Prostate gland (tissue), 2 donors: ENCODE measurements at regions not wholly inside any gene's neighbourhood (a gene's known extent, or its start where the extent isn't known, plus 50 kb on each side); places are given as distances from the start of the nearest gene placed in this dataset.
A peak's percentile ranks its signal among the peaks of the same experiment; 100 is the strongest.

Experiments used
- DNase-seq: peaks from one replicate; pipeline ENCODE4 v3.0.0-alpha.2; 2019; ENCODE audit warnings: low spot score
- H3K27ac ChIP-seq, 2 donors: fragments of 200-600 bp; sonication (generic); 2 replicates each; pipeline ENCODE4 v1.5.1; 2017 to 2019
- H3K27me3 ChIP-seq: fragments of 200-600 bp; sonication (generic); replicated peaks from 2 replicates; pipeline ENCODE4 v1.5.1; 2019; ENCODE audit not compliant: insufficient read depth
- H3K36me3 ChIP-seq, 2 donors: fragments of 200-600 bp; sonication (generic); 1 replicate in 1 of 2; 2 replicates in 1 of 2; pipeline versions ENCODE4 v1.5.1 to v1.8.1; 2017 to 2019
- H3K4me1 ChIP-seq: fragments of 200-600 bp; sonication (generic); replicated peaks from 2 replicates; pipeline ENCODE4 v1.5.1; 2019
- H3K4me3 ChIP-seq, 2 donors: fragments of 200-600 bp; sonication (generic); 2 replicates each; pipeline ENCODE4 v1.5.1; 2017 to 2019
- H3K9me3 ChIP-seq: fragments of 200-600 bp; sonication (generic); 2 replicates; pipeline ENCODE4 v1.5.1; 2017
- CTCF ChIP-seq, 4 experiments: fragments of 200-600 bp in 2 of 4; fragments of 450-650 bp in 2 of 4; sonication (generic) in 2 of 4; IDR thresholded peaks; 1 replicate in 3 of 4; 2 replicates in 1 of 4; pipeline ENCODE4 v1.5.1; 2016 to 2019; ENCODE audit warnings: antibody characterized with exemption in 4 of 4, mild to moderate bottlenecking in 2 of 4, moderate library complexity in 2 of 4
- POLR2A ChIP-seq: fragments of 450-650 bp; IDR thresholded peaks from one replicate; pipeline ENCODE4 v1.6.1; 2016; ENCODE audit warnings: antibody characterized with exemption, mild to moderate bottlenecking
- POLR2AphosphoS5 ChIP-seq: sonication (generic); formaldehyde crosslinking; IDR thresholded peaks from one replicate; pipeline ENCODE4 v1.6.1; 2017; ENCODE audit warnings: antibody characterized with exemption
- WGBS: methylation state at CpG from one replicate; pipeline ENCODE4 v1.1.5; 2018; 5-methylcytosine and 5-hydroxymethylcytosine counted together
- intact Hi-C: fragments of 100-400 bp; cut with DNase I; formaldehyde crosslinking; loops from one replicate; pipeline ENCODE4 v1.14.2; 2022

- Histone ChIP-seq H3K36me3 (no peaks in the 10 kb centered on the region), H3K27ac (no peak overlapping the region), H3K27me3 (no peaks in the 10 kb centered on the region), H3K4me1 (no peaks in the 10 kb centered on the region), H3K9me3 (no peaks in the 10 kb centered on the region), H3K4me3 (no peak overlapping the region)
- intact Hi-C loops: no loop called here
- no peak for DNase-seq
- TF ChIP-seq POLR2AphosphoS5 (no peak), POLR2A (no peak), CTCF (IDR thresholded peaks at IDR 0.05) (no peak)
- WGBS: 30% methylated on average over 5 of the region's 5 CpGs
Observed at GRCh38 chrX:23548164-23548563, 119.1 kb upstream of the PRDX4 start.

- Histone ChIP-seq H3K36me3 (no peaks in the 10 kb centered on the region), H3K27me3 (no peaks in the 10 kb centered on the region), H3K27ac (no peak overlapping the region), H3K4me3 (no peak overlapping the region), H3K4me1 (no peaks in the 10 kb centered on the region), H3K9me3 (no peaks in the 10 kb centered on the region)
- DNase-seq: no peak
- TF ChIP-seq CTCF (IDR thresholded peaks at IDR 0.05): no peak
- TF ChIP-seq POLR2A: no peak
- TF ChIP-seq POLR2AphosphoS5: no peak
- intact Hi-C loops: no loop called here
Observed at GRCh38 chrX:23552303-23552702, 115.0 kb upstream of the PRDX4 start.

GRCh38 chrX:23554304-23554703, 113.0 kb upstream of the PRDX4 start:
- Histone ChIP-seq H3K9me3 (no peaks in the 10 kb centered on the region), H3K27me3 (no peaks in the 10 kb centered on the region), H3K27ac (no peak overlapping the region), H3K4me1 (no peaks in the 10 kb centered on the region), H3K4me3 (no peak overlapping the region), H3K36me3 (no peaks in the 10 kb centered on the region)
- peak; percentile 10 for DNase-seq
- intact Hi-C loops: no loop called here
- 5% methylated on average over 3 of the region's 3 CpGs for WGBS
- TF ChIP-seq CTCF (IDR thresholded peaks at IDR 0.05) (peak in 3 of 4 experiments; percentile 41 to 64 (median 53)), POLR2AphosphoS5 (no peak)

GRCh38 chrX:23557070-23557469, 110.2 kb upstream of the PRDX4 start:
- no peak for TF ChIP-seq POLR2A
- no peak for TF ChIP-seq POLR2AphosphoS5
- no peak for TF ChIP-seq CTCF (IDR thresholded peaks at IDR 0.05)
- Histone ChIP-seq H3K9me3 (no peaks in the 10 kb centered on the region), H3K36me3 (no peaks in the 10 kb centered on the region), H3K27ac (no peak overlapping the region), H3K4me3 (no peak overlapping the region), H3K4me1 (no peaks in the 10 kb centered on the region), H3K27me3 (no peaks in the 10 kb centered on the region)
- 90% methylated on average over 5 of the region's 5 CpGs for WGBS
- intact Hi-C loops: no loop called here
- no peak for DNase-seq

- no peaks in the 10 kb centered on the region for H3K36me3 ChIP-seq
- TF ChIP-seq CTCF (IDR thresholded peaks at IDR 0.05): no peak
- TF ChIP-seq POLR2A: no peak
- no peak for TF ChIP-seq POLR2AphosphoS5
- DNase-seq: no peak
- intact Hi-C loops: no loop called here
- no peaks in the 10 kb centered on the region for H3K27me3 ChIP-seq
- WGBS: 100% methylated on average over 1 of the region's 1 CpG
- no peaks in the 10 kb centered on the region for H3K4me1 ChIP-seq
- no peak overlapping the region for H3K27ac ChIP-seq
- H3K4me3 ChIP-seq: no peak overlapping the region
- no peaks in the 10 kb centered on the region for H3K9me3 ChIP-seq
Observed at GRCh38 chrX:23559975-23560374, 107.3 kb upstream of the PRDX4 start.
